Panc1 (cell line): ENCODE measurements at regions not wholly inside any gene's neighbourhood (a gene's known extent, or its start where the extent isn't known, plus 50 kb on each side); places are given as distances from the start of the nearest gene placed in this dataset.

Source experiments
- POLR2AphosphoS5 ChIP-seq: IDR thresholded peaks from 2 replicates; pipeline ENCODE4 v1.6.1; 2012; ENCODE audit warnings: mild to moderate bottlenecking, low read depth, low read length, moderate library complexity
- TF ChIP-seq, protein P1 (sequence below): fragments of 450-650 bp; IDR thresholded peaks from 2 replicates; pipeline ENCODE4 v1.5.1; 2017; ENCODE audit warnings: mild to moderate bottlenecking
- TF ChIP-seq, protein P2 (sequence below), 2 experiments: IDR thresholded peaks; 2 replicates each; pipeline ENCODE4 v1.6.1; 2011 to 2012; ENCODE audit warnings: low read depth in 2 of 2, control low read depth in 1 of 2, low read length in 1 of 2, mild to moderate bottlenecking in 1 of 2, moderate library complexity in 1 of 2; ENCODE audit not compliant: insufficient read depth in 1 of 2

DNA sequence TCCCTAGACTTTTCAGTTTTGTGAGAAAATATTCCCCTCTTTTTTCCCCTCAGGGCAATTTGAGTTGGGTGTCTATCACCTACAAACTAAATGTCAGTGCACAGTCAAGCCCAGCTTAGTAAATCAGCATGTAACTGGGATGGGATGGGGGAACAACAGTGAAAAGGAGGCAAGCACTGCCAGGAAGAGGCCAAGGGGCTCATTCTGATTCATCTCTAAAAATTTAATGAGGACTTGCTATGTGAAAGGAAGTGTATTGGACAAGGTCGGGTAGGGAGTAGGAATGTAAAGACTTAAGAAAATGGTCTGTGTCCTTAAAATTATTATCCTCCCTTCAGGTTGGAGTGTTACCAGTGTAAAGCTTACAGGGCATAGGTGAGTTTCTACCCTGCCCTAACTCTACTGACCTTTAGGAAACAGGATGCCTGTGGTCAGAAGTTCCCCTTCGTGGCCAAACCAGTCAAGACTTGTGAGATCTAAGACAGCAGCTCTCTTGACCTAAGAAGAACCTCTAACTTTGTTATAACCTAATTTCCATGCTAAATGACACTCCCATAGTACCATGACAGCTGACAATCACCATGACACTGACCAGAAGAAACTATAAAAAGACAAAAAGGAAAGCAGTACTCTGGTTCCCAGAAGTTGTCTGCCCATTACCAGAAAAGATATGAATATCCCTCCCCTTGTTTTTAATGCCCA lies 194.4 kb upstream of the LDB2 start:
- TF ChIP-seq, protein P1, sequence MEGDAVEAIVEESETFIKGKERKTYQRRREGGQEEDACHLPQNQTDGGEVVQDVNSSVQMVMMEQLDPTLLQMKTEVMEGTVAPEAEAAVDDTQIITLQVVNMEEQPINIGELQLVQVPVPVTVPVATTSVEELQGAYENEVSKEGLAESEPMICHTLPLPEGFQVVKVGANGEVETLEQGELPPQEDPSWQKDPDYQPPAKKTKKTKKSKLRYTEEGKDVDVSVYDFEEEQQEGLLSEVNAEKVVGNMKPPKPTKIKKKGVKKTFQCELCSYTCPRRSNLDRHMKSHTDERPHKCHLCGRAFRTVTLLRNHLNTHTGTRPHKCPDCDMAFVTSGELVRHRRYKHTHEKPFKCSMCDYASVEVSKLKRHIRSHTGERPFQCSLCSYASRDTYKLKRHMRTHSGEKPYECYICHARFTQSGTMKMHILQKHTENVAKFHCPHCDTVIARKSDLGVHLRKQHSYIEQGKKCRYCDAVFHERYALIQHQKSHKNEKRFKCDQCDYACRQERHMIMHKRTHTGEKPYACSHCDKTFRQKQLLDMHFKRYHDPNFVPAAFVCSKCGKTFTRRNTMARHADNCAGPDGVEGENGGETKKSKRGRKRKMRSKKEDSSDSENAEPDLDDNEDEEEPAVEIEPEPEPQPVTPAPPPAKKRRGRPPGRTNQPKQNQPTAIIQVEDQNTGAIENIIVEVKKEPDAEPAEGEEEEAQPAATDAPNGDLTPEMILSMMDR, result no peak
- TF ChIP-seq, protein P2, sequence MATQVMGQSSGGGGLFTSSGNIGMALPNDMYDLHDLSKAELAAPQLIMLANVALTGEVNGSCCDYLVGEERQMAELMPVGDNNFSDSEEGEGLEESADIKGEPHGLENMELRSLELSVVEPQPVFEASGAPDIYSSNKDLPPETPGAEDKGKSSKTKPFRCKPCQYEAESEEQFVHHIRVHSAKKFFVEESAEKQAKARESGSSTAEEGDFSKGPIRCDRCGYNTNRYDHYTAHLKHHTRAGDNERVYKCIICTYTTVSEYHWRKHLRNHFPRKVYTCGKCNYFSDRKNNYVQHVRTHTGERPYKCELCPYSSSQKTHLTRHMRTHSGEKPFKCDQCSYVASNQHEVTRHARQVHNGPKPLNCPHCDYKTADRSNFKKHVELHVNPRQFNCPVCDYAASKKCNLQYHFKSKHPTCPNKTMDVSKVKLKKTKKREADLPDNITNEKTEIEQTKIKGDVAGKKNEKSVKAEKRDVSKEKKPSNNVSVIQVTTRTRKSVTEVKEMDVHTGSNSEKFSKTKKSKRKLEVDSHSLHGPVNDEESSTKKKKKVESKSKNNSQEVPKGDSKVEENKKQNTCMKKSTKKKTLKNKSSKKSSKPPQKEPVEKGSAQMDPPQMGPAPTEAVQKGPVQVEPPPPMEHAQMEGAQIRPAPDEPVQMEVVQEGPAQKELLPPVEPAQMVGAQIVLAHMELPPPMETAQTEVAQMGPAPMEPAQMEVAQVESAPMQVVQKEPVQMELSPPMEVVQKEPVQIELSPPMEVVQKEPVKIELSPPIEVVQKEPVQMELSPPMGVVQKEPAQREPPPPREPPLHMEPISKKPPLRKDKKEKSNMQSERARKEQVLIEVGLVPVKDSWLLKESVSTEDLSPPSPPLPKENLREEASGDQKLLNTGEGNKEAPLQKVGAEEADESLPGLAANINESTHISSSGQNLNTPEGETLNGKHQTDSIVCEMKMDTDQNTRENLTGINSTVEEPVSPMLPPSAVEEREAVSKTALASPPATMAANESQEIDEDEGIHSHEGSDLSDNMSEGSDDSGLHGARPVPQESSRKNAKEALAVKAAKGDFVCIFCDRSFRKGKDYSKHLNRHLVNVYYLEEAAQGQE (IDR thresholded peaks at IDR 0.05; ENCODE audit: insufficient read depth in 1 of 2, low read depth in 2 of 2, low read length in 1 of 2), result no peak
- TF ChIP-seq POLR2AphosphoS5, result no peak
